Activated naive CD8-positive, alpha-beta T cell treated with anti-CD3 and anti-CD28 coated beads, Interleukin-2, amount 10 ng/mL, durations not matched to agents 7 days and 5 days (primary cell): ENCODE measurements at regions not wholly inside any gene's neighbourhood (a gene's known extent, or its start where the extent isn't known, plus 50 kb on each side); places are given as distances from the start of the nearest gene placed in this dataset.

Source experiments
- ATAC-seq: fragments of 150-1000 bp; cut with Tn5 transposase; one replicate; pipeline ENCODE4 v1.10.0; 2021; ENCODE audit warnings: low read depth, moderate library complexity
- POLR2A ChIA-PET: fragments of 350-600 bp; sonication (Branson Sonifier 250); formaldehyde crosslinking; loops from one replicate; lab custom pipeline; 2021; ENCODE audit warnings: antibody characterized with exemption; lab: Charles Lee
- DNase-seq: peaks from one replicate; pipeline ENCODE4 v3.0.0; 2021
- H3K27ac Mint-ChIP-seq: one replicate; pipeline ENCODE4 v1.8.0; 2022; ENCODE audit warnings: mild to moderate bottlenecking, mixed read lengths
- H3K27me3 Mint-ChIP-seq: one replicate; pipeline ENCODE4 v1.8.0; 2022; ENCODE audit warnings: mild to moderate bottlenecking, moderate library complexity, mixed read lengths
- H3K36me3 Mint-ChIP-seq: one replicate; pipeline ENCODE4 v1.8.0; 2021; ENCODE audit warnings: mild to moderate bottlenecking, mixed read lengths
- H3K4me1 Mint-ChIP-seq: one replicate; pipeline ENCODE4 v1.8.0; 2021; ENCODE audit warnings: mixed read lengths
- H3K4me3 Mint-ChIP-seq: one replicate; pipeline ENCODE4 v1.8.0; 2022; ENCODE audit warnings: mild to moderate bottlenecking, moderate library complexity, mixed read lengths
- H3K9me3 Mint-ChIP-seq: one replicate; pipeline ENCODE4 v1.8.0; 2021; ENCODE audit warnings: mixed read lengths

- H3K27ac Mint-ChIP-seq, result no peak overlapping the region
- POLR2A ChIA-PET, result no interaction called here
- no peak for ATAC-seq
Observed at GRCh38 chr3:180142472-180142871, 105.7 kb upstream of the PEX5L start.

GRCh38 chr3:180161770-180162169 is 125.0 kb upstream of the PEX5L start:
- no peak overlapping the region for H3K4me3 Mint-ChIP-seq
- no peaks in the 10 kb centered on the region for H3K36me3 Mint-ChIP-seq
- no peak for DNase-seq

More at GRCh38 chr3:180142472-180142871, 105.7 kb upstream of the PEX5L start:
- Mint-ChIP-seq H3K9me3 (peaks cover 2% of the 10 kb centered on the region), H3K4me3 (no peak overlapping the region), H3K4me1 (no peaks in the 10 kb centered on the region), H3K27me3 (no peaks in the 10 kb centered on the region), H3K36me3 (no peaks in the 10 kb centered on the region)
- no peak for DNase-seq

GRCh38 chr3:180175572-180175971 is 138.8 kb upstream of the PEX5L start:
- ATAC-seq, result no peak
- H3K4me3 Mint-ChIP-seq, result no peak overlapping the region
- H3K36me3 Mint-ChIP-seq, result no peaks in the 10 kb centered on the region
- POLR2A ChIA-PET, result no interaction called here
- no peaks in the 10 kb centered on the region for H3K4me1 Mint-ChIP-seq
- H3K9me3 Mint-ChIP-seq, result no peaks in the 10 kb centered on the region
- no peaks in the 10 kb centered on the region for H3K27me3 Mint-ChIP-seq
- no peak overlapping the region for H3K27ac Mint-ChIP-seq
- DNase-seq, result no peak

More at GRCh38 chr3:180161770-180162169, 125.0 kb upstream of the PEX5L start:
- ATAC-seq, result no peak
- Mint-ChIP-seq H3K4me1 (no peaks in the 10 kb centered on the region), H3K27me3 (no peaks in the 10 kb centered on the region), H3K9me3 (peaks cover 6% of the 10 kb centered on the region), H3K27ac (no peak overlapping the region)
- POLR2A ChIA-PET, result no interaction called here

GRCh38 chr3:180176059-180176458 is 139.3 kb upstream of the PEX5L start:
- no peak for DNase-seq
- H3K27ac Mint-ChIP-seq, result no peak overlapping the region
- POLR2A ChIA-PET, result no interaction called here
- no peaks in the 10 kb centered on the region for H3K27me3 Mint-ChIP-seq
- H3K9me3 Mint-ChIP-seq, result no peaks in the 10 kb centered on the region
- H3K36me3 Mint-ChIP-seq, result no peaks in the 10 kb centered on the region
- no peak overlapping the region for H3K4me3 Mint-ChIP-seq
- H3K4me1 Mint-ChIP-seq, result no peaks in the 10 kb centered on the region
- ATAC-seq, result no peak

- Mint-ChIP-seq H3K27ac (no peak overlapping the region), H3K4me1 (no peaks in the 10 kb centered on the region), H3K27me3 (no peaks in the 10 kb centered on the region), H3K4me3 (no peak overlapping the region), H3K36me3 (no peaks in the 10 kb centered on the region), H3K9me3 (no peaks in the 10 kb centered on the region)
- no peak for ATAC-seq
- POLR2A ChIA-PET, result no interaction called here
- no peak for DNase-seq
Observed at GRCh38 chr3:180177255-180177654, 140.5 kb upstream of the PEX5L start.

- H3K36me3 Mint-ChIP-seq, result no peaks in the 10 kb centered on the region
- H3K4me3 Mint-ChIP-seq, result no peak overlapping the region
- POLR2A ChIA-PET, result no interaction called here
- ATAC-seq (no peak), DNase-seq (no peak)
- no peaks in the 10 kb centered on the region for H3K27me3 Mint-ChIP-seq
- no peaks in the 10 kb centered on the region for H3K4me1 Mint-ChIP-seq
- no peak overlapping the region for H3K27ac Mint-ChIP-seq
- H3K9me3 Mint-ChIP-seq, result no peaks in the 10 kb centered on the region
Observed at GRCh38 chr3:180179562-180179961, 142.8 kb upstream of the PEX5L start.

GRCh38 chr3:180180795-180181194 is 144.1 kb upstream of the PEX5L start:
- H3K27ac Mint-ChIP-seq, result no peak overlapping the region
- H3K4me3 Mint-ChIP-seq, result no peak overlapping the region
- no peak for DNase-seq
- H3K4me1 Mint-ChIP-seq, result no peaks in the 10 kb centered on the region
- H3K36me3 Mint-ChIP-seq, result no peaks in the 10 kb centered on the region
- no peak for ATAC-seq
- no peaks in the 10 kb centered on the region for H3K27me3 Mint-ChIP-seq
- POLR2A ChIA-PET, result no interaction called here
- peaks cover 1% of the 10 kb centered on the region for H3K9me3 Mint-ChIP-seq

- Mint-ChIP-seq H3K4me3 (no peak overlapping the region), H3K27me3 (no peaks in the 10 kb centered on the region), H3K27ac (no peak overlapping the region), H3K4me1 (no peaks in the 10 kb centered on the region), H3K9me3 (peaks cover 1% of the 10 kb centered on the region), H3K36me3 (no peaks in the 10 kb centered on the region)
- no peak for DNase-seq
- POLR2A ChIA-PET, result no interaction called here
- no peak for ATAC-seq
Observed at GRCh38 chr3:180181387-180181786, 144.7 kb upstream of the PEX5L start.

- Mint-ChIP-seq H3K4me1 (no peaks in the 10 kb centered on the region), H3K27me3 (no peaks in the 10 kb centered on the region), H3K9me3 (peaks cover 1% of the 10 kb centered on the region), H3K27ac (no peak overlapping the region), H3K36me3 (no peaks in the 10 kb centered on the region), H3K4me3 (no peak overlapping the region)
- DNase-seq (no peak), ATAC-seq (no peak)
- POLR2A ChIA-PET, result no interaction called here
Observed at GRCh38 chr3:180183346-180183745, 146.6 kb upstream of the PEX5L start.

- no peak for ATAC-seq
- H3K4me1 Mint-ChIP-seq, result no peaks in the 10 kb centered on the region
- H3K27me3 Mint-ChIP-seq, result no peaks in the 10 kb centered on the region
- no peak overlapping the region for H3K27ac Mint-ChIP-seq
- H3K4me3 Mint-ChIP-seq, result no peak overlapping the region
- peaks cover 1% of the 10 kb centered on the region for H3K9me3 Mint-ChIP-seq
- POLR2A ChIA-PET, result no interaction called here
- DNase-seq, result no peak
- H3K36me3 Mint-ChIP-seq, result no peaks in the 10 kb centered on the region
Observed at GRCh38 chr3:180184816-180185215, 148.1 kb upstream of the PEX5L start.

- Mint-ChIP-seq H3K27me3 (no peaks in the 10 kb centered on the region), H3K36me3 (no peaks in the 10 kb centered on the region), H3K4me3 (no peak overlapping the region), H3K4me1 (no peaks in the 10 kb centered on the region), H3K27ac (no peak overlapping the region), H3K9me3 (peaks cover 1% of the 10 kb centered on the region)
- ATAC-seq (no peak), DNase-seq (no peak)
- POLR2A ChIA-PET, result no interaction called here
Observed at GRCh38 chr3:180185650-180186049, 148.9 kb upstream of the PEX5L start.

- Mint-ChIP-seq H3K27me3 (no peaks in the 10 kb centered on the region), H3K9me3 (peaks cover 3% of the 10 kb centered on the region), H3K4me1 (no peaks in the 10 kb centered on the region), H3K27ac (no peak overlapping the region), H3K4me3 (no peak overlapping the region), H3K36me3 (no peaks in the 10 kb centered on the region)
- POLR2A ChIA-PET, result no interaction called here
- ATAC-seq (no peak), DNase-seq (no peak)
Observed at GRCh38 chr3:180188512-180189309, 152.0 kb upstream of the PEX5L start.

- Mint-ChIP-seq H3K4me3 (no peak overlapping the region), H3K9me3 (peaks cover 3% of the 10 kb centered on the region), H3K36me3 (no peaks in the 10 kb centered on the region), H3K4me1 (no peaks in the 10 kb centered on the region), H3K27me3 (no peaks in the 10 kb centered on the region), H3K27ac (no peak overlapping the region)
- POLR2A ChIA-PET, result no interaction called here
- DNase-seq (no peak), ATAC-seq (no peak)
Observed at GRCh38 chr3:180189310-180189648, 152.5 kb upstream of the PEX5L start.

- POLR2A ChIA-PET, result no interaction called here
- H3K36me3 Mint-ChIP-seq, result no peaks in the 10 kb centered on the region
- no peak overlapping the region for H3K4me3 Mint-ChIP-seq
- ATAC-seq (no peak), DNase-seq (no peak)
- no peaks in the 10 kb centered on the region for H3K4me1 Mint-ChIP-seq
- H3K27ac Mint-ChIP-seq, result no peak overlapping the region
- no peaks in the 10 kb centered on the region for H3K27me3 Mint-ChIP-seq
- H3K9me3 Mint-ChIP-seq, result no peaks in the 10 kb centered on the region
Observed at GRCh38 chr3:180196658-180197057, 159.9 kb upstream of the PEX5L start.
